SIG-M5 treated with dmso at 0.1 percent for 504 hours (cell line): ENCODE measurements at regions not wholly inside any gene's neighbourhood (a gene's known extent, or its start where the extent isn't known, plus 50 kb on each side); places are given as distances from the start of the nearest gene placed in this dataset.
A peak's percentile ranks its signal among the peaks of the same experiment; 100 is the strongest.
"Not testable (repeated sequence)": the region's sequence is repeated elsewhere in the genome, so short reads cannot be mapped to it uniquely, and the experiment has no call there.

Experiments
- DNase-seq: peaks from one replicate; lab custom pipeline; 2025; ENCODE audit not compliant: unreplicated experiment; lab: John Stamatoyannopoulos, UW

DNA sequence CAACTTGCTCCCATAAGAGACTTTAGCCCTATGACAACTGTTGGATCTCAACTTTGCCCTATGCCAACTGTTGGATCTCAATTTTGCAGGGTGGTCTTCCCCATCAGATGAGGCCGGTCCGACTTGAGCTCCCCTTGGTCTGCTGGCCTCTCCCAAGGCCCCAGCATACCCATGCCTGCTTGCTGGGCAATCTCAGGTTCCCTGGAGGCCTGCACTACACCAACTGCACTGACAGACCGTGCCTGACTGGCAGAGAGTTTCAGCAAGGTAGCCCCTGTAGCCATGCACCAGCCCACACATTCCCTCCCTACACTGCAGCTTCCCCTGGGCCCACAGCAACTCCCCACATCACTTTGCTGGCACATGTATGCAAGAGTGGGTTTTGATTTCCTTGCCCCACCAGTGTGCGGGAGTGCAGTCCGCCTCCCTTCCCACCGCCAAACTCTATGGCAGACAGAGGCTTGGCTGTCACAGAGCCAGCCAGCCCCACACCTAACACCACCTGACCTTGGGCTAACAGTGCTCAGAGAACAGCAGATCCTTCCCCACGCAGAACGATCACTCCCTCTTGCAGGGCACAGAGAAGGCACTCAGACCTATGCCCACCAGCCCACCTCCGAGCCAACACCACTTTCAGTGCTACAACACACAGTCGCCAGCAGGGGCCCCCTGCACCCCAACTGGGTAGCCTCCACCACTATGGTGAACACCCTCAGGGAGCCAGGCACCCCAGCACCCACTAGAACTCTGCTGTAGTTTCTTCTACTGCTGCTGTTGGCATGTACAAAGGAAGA, 279.9 kb upstream of the COX7C start:
- DNase-seq = no peak

DNA sequence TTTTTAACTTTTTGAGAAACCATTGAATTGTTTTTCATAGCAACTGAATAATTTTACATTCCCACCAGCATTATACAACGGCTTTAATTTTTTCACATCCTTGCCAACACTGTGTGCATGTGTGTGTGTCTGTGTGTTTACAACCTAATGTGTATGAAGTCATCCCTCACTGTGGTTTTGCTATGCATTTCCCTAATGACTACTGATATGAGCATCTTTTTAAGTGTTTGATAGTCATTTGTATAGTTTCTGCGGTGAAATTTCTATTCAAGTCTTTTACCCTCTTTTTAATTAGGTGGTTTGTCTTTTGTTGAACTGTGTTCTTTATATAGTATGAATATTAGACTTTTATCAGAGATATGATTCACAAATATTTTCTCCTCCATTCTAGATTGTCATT, 263.1 kb upstream of the COX7C start:
- no peak for DNase-seq

DNA sequence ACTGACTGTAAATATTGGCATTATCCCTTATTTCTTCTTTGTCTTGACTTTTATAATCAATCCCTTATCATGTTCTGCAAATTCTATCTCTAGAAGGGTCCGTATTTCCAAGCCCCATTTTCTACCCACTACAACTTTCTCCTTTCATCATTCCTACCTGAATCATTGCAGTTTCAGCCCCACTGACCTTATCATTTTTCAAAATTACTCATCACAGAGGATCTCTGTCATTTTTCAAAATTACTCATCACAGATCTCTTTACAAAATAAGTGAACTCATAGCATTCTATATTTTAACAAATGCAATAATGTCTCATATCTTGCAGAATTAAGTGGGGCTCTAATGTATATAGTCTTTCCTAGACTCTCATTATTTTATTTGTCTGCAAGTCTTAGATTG, 256.9 kb upstream of the COX7C start:
- DNase-seq = no peak

- DNase-seq = no peak
Observed at GRCh38 chr5:86371061-86371460, 246.7 kb upstream of the COX7C start.

DNA sequence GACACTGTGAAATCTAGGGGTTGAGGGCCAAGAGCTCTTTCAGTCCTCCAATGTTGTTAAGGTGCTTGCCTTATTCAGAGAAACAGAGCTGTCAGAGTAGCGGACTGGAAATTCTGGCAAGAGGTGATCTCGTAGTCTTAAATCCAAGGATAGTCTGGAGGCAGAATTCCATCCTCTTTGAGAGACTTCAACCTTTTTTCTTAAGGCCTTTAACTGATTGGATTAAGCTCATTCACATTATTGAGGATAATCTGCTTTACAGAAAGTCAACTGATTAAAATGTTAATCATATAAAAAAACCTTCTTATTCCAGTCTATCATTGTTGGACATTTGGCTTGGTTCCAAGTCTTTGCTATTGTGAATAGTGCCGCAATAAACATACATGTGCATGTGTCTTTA, 243.1 kb upstream of the COX7C start:
- DNase-seq = no peak

DNA sequence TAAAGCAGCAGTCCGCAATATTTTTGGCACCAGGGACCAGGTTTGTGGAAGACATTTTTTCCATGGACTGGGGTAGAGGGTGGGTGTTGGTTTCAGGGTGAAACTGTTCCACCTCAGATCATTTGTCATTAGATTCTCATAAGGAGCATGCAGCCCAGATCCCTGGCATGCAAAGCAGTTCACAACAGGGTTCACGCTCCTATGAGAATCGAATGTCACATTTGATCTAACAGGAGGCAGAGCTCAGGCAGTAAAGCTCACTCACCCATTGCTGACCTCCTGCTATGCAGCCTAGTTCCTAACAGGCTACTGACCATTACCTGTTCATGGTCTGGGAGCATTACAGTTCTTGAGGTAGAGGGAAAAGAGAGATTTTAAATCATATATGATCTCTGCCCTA, 241.5 kb upstream of the COX7C start:
- no peak for DNase-seq

DNA sequence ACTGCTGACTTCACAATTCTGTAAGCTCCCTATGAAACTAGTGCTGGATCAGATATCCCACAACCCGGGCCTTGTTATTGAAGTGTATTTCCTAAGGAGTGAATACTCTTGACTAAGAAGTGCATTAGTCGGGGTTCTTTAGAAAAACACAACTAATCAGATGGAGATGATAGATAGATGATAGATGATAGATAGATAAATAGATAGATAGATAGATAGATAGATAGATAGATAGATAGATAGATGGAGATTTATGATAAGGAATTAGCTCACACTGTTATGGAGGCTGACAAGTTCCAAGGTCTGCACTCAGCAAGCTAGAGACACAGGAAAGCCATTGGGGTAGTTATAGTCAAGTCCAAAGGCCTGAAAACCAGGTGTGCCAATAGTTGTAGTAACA, 214.6 kb upstream of the COX7C start:
- no peak for DNase-seq

DNA sequence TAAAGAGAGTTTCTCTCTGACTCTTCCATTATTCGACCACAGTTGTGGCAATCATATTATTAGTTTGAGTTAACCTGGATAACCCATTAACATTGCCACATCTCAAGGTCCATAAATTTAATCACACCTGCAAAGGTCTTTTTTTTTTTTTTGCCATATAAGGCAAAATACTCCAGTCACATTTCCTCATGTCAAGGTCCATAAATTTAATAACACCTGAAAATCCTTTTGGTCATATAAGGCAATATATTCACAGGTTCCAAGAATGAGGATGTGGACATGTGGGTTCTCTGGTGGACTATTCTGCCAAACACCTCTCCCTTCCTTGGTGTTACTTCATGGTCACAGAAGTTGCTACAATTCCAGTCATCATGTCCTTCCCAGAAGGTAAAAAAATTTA, 213.5 kb upstream of the COX7C start:
- DNase-seq = no peak

DNA sequence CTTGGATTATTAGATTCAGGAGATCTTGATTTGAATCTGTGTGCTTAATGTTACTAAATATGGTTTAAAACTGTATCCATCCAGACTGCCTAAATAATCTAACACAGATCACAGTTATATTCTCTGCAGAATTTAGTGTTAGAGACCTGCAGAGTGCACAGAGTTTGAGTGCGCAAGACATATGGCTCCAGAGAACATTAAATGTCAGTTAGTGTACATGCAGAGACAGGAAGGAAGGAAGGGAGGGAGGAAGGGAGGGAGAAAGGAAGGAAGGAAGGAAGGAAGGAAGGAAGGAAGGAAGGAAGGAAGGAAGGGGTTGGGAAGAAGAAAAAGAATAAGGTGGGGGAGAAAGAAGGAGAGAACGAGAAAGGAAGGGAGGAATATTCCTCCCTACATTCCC, 210.0 kb upstream of the COX7C start:
- DNase-seq = no peak

- DNase-seq = no peak
Observed at GRCh38 chr5:86411596-86411995, 206.1 kb upstream of the COX7C start.

DNA sequence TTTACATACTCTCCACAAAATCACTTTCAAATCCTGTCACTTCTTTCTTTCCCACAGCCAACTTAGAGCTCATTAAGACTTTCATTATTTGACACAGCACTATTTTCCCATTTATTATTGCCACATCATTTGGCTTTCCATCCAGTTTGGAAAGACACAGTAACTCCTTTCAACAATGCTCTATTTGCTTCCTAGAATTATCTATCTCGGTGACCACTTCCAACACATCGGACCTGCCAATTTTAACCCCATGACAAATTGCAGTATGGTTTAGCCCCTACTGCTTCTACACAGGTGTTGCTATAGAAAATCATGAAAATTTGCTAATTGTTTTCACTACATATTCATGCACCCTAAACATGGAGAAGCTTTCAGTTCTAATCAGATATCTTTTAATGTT, 190.6 kb upstream of the COX7C start:
- DNase-seq = no peak

DNA sequence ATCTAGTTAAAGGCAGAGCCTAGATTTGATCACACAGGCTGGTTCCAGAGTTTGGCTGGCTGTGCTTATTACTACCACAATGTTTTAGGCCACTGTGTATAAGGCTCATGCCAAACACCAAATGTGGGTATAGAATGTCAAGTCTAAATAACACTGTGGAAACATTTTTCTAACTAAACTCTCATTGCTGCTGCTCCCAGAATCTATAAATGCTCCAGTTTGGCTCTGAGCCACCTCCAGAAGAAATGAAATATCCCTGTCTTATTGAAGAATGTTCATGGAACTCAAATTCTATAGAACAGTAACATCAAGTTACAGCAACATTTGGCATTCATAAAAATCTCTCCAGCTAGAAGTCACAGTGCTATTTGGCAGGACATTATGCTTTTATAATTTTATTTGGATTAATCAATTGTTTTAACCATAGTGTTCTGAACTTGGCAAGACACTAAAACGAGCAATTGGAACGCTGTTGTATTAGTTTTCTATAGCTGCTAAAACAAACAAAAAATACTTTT, 178.1 kb upstream of the COX7C start:
- DNase-seq = no peak

DNA sequence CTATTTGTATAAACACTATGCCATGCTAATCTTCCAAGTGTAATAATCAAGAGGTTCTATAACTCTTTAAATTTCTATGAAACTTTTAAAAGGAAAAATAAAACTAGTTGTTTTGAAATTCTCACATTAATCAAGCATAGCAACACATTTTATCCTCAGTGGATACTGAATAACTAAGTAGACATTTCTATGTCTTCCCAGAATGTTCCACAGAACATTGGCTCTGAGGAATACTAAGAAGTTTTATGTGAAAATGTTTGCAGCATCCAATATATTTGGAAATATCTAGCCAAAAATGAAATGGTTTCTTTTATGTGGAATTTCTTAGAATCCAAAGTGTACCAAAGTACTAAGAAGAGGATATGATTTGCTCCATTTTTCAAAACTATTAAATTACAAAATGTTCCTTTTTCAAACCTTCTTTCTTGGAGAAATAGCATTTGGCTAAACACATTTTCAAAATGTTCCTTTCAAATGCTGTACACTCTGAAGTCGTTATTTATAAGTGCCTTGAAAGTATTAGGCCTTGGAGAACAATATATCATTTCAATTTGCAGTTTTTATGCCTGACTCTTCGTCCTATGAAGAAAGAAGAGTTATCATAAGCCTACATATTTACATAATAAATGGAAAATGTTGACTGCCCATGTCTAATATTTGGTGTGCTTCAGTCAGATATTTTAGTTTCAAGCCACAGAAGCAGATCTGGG, 175.6 kb upstream of the COX7C start:
- DNase-seq = no peak

DNA sequence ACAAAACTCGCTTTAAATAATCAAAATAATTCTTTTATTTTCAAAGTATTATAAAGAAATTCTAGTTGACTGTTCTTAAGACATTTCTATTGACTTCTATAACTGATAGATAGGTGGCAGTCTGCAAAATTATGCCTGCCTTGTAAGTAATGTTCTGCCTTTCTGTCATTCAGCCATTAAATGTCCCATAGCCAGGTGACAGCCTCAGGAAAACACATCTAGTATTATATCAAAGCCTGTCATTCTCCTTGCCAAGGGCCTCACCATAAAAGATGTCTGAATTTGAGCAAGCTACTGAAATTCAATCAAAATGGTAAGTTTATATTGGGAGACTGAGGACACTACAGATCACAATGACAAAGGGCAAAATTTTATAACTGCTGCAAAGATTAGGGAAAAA, 170.4 kb upstream of the COX7C start:
- no peak for DNase-seq

GRCh38 chr5:86452251-86452650, 165.5 kb upstream of the COX7C start:
- DNase-seq = no peak

GRCh38 chr5:86460519-86460918, 157.2 kb upstream of the COX7C start:
- DNase-seq = no peak

DNA sequence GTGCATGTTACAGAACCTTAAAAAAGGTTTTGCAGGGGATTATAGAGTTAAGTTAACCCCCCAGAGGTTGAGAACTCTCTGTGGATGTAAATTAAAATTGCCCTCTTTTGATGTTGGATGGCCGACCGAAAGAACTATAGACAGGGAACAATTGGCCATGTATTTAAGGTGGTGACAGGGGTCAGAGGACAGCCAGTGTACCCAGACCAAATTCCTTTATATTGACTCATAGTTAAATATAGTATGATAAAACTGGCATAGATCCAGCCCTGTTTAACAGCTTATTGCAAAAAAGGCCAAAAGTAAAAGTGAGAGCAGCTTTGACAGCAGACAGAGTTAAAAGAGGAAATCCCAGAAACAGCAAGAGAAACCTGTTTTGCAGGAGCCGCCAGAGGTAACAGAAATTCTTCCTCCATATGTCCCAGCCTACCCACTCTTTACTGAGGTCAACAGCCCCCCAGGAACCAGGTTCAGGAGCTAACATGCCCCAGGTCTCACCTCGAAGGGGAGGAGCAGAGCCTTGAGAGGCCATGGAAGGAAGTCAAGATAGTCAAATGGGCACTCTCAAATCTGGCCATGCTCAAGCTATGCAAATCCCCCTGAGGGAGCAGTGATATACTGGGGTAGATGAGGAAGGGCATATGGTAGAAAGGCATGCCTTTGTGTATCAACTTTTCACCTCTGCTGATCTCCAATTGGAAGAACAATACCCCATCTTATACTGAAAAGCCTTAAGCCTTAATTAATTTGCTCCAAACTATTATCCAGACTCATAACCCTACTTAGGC, 156.4 kb upstream of the COX7C start:
- DNase-seq = peak; percentile 32

DNA sequence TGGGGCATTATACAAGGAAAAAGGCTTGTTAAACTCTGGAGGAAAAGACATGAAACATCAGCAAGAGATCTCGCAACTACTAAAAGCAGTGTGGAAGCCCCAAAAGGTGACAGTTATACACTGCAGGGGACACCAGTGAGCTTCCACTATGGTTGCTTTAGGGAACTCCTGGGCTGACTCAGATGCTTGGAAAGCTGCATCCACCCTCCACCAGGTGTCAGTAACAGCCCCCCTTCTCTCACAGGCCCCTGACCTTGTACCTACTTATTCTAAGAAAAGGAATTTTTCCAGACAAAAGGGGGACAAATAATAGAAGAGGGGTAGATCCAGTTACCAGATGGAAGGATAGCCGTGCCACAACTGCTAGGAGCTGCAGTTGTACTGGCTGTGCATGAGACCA, 154.4 kb upstream of the COX7C start:
- DNase-seq = no peak

DNA sequence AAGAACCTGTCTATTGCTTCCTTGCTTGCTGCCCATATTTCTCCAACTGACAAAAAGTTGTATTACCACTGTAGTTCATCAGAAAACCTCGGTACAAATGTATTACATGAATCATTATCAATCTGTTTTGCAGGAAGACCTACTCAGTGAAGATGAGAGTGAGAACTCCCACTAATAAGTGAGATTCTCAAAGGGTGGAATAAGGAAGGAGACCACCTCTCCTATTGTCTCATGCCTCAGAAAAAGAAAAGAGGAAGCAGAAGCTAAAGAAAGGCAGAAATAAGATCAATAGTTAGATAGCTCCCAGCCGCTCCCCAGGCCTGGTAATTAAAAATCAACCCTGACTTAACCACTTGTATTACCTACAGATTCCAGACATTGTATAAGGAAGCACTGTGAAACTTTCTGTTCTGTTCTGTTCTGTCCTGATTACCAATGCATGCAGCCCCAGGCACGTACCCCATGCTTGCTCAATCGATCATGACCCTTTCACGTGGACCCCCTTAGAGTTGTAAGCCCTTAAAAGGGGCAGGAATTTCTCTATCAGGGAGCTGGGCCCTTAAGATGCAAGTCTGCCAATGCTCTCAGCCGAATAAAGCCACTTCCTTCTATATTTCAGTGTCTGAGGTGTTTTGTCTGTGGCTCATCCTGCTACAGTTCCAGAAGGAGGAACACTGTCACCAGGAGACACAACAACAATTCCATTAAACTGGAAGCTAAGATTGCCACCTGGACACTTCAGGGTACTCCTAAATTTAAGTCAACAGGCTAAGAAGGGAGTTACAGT, 152.5 kb upstream of the COX7C start:
- no peak for DNase-seq

GRCh38 chr5:86466721-86467120, 151.0 kb upstream of the COX7C start:
- DNase-seq = not testable (repeated sequence)

DNA sequence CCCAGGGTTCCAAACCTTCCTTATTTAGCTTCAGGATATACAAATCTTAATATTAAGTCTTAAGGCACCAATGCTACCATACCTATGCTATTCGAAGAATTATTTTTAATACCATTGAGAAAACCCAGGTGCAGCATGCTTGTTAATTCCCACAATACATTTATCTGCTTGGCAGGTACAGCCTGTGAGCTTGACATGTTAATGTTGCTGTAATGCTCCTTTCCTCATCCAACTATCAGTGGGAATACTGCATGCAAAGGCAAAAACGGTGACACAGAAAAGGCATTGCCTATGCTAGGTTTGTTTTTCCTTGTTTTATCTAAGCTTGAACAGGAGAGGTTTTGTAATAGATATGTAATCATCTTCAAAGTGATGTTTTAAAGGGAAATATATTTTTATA, 135.7 kb upstream of the COX7C start:
- DNase-seq = no peak
